Transverse colon (tissue), 4 donors: ENCODE measurements at regions not wholly inside any gene's neighbourhood (a gene's known extent, or its start where the extent isn't known, plus 50 kb on each side); places are given as distances from the start of the nearest gene placed in this dataset.

Experiments
- DNase-seq: peaks from one replicate; pipeline ENCODE4 v3.0.0-alpha.2; 2019
- H3K27ac ChIP-seq, 4 donors: fragments of 200-600 bp; sonication (generic); 2 replicates each; pipeline ENCODE4 v1.5.1; 2016 to 2018; ENCODE audit warnings: inconsistent platforms in 4 of 4
- H3K27me3 ChIP-seq: fragments of 200-600 bp; sonication (generic); 2 replicates; pipeline ENCODE4 v1.5.1; 2017; ENCODE audit warnings: inconsistent platforms
- H3K36me3 ChIP-seq, 4 donors: fragments of 200-600 bp; sonication (generic); 2 replicates each; pipeline ENCODE4 v1.5.1; 2017 to 2019; ENCODE audit warnings: inconsistent platforms in 4 of 4
- H3K4me1 ChIP-seq, 4 donors: fragments of 200-600 bp; sonication (generic); 2 replicates each; pipeline ENCODE4 v1.5.1; 2017 to 2020; ENCODE audit warnings: inconsistent platforms in 4 of 4
- H3K4me3 ChIP-seq, 4 donors: fragments of 200-600 bp; sonication (generic); 1 replicate in 1 of 4; 2 replicates in 3 of 4; pipeline versions ENCODE4 v1.5.1 to v1.6.1; 2017 to 2019; ENCODE audit warnings: inconsistent platforms in 4 of 4
- H3K9me3 ChIP-seq, 2 donors: fragments of 200-600 bp; sonication (generic); 2 replicates each; pipeline ENCODE4 v1.5.1; 2017 to 2019; ENCODE audit warnings: inconsistent platforms in 2 of 2
- EP300 ChIP-seq: sonication (generic); formaldehyde crosslinking; IDR thresholded peaks from one replicate; pipeline ENCODE4 v1.6.1; 2017; ENCODE audit warnings: antibody characterized with exemption, low read depth
- POLR2A ChIP-seq: fragments of 450-650 bp; IDR thresholded peaks from one replicate; pipeline ENCODE4 v1.6.1; 2016; ENCODE audit warnings: antibody characterized with exemption, mild to moderate bottlenecking, moderate library complexity
- POLR2AphosphoS5 ChIP-seq, 3 donors: sonication (generic); formaldehyde crosslinking; IDR thresholded peaks; one replicate each; pipeline ENCODE4 v1.6.1; 2016; ENCODE audit warnings: antibody characterized with exemption in 3 of 3
- WGBS, 2 donors: methylation state at CpG; one replicate each; pipeline ENCODE4 v1.1.5; 2018; ENCODE audit warnings: low coverage in 1 of 2; 5-methylcytosine and 5-hydroxymethylcytosine counted together
- in situ Hi-C, 4 donors: fragments of 200-750 bp; cut with MboI; loops; one replicate each; pipeline versions ENCODE4 v1.15.0 to v1.15.1; 2017; ENCODE audit warnings: low sequenced_read_pairs in 3 of 4, low pct_ligation_motif_present in 1 of 4, low pct_unique_long_range_greater_than_20kb in 1 of 4
- intact Hi-C: fragments of 100-400 bp; cut with DNase I; formaldehyde crosslinking; loops from one replicate; pipeline ENCODE4 v1.15.1; 2023; ENCODE audit warnings: low total_unique reads
- TF ChIP-seq, protein P1 (sequence below), 5 experiments: fragments of 200-600 bp in 3 of 5; fragments of 450-650 bp in 2 of 5; sonication (generic) in 3 of 5; IDR thresholded peaks; 1 replicate in 2 of 5; 2 replicates in 3 of 5; pipeline ENCODE4 v1.5.1; 2016 to 2017; ENCODE audit warnings: antibody characterized with exemption in 5 of 5, inconsistent platforms in 3 of 5, mild to moderate bottlenecking in 2 of 5, moderate library complexity in 1 of 5

DNA sequence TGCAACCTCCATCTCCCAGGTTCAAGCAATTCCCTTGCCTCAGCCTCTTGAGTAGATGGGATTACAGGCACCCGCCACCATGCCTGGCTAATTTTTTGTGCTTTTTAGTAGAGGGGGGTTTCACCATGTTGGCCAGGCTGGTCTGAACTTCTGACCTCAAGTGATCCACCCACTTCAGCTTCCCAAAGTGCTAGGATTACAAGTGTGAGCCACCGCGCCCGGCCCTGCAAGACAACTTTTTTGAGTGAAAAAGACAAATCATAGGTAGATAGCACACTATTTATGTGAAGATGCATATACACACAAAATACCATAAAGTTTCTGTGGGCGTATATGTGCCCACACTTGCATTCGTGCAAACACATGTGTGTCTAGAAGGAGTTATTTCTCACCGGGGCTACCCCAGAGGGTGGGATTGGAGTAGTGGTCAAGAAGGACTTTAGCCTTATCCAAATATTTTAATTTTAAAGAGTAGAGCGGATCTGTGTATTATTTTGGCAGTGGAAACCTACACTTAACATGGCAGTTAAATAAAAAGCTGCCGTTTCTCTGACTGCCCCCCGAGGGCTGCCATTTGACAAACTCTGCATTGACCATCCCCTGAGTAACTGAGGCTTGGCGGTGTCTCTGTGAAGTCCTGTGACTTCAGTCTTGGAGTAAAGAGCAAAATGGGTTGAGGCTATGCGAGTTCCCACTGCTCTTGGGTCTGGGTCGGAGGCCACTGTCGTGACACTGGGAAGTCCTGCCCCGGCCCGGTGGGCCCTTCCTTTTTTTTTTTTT lies 93.4 kb upstream of the PTCH1 start:
- TF ChIP-seq POLR2AphosphoS5 (IDR thresholded peaks at IDR 0.05): no peak
- no peak for TF ChIP-seq EP300
- TF ChIP-seq, protein P1, sequence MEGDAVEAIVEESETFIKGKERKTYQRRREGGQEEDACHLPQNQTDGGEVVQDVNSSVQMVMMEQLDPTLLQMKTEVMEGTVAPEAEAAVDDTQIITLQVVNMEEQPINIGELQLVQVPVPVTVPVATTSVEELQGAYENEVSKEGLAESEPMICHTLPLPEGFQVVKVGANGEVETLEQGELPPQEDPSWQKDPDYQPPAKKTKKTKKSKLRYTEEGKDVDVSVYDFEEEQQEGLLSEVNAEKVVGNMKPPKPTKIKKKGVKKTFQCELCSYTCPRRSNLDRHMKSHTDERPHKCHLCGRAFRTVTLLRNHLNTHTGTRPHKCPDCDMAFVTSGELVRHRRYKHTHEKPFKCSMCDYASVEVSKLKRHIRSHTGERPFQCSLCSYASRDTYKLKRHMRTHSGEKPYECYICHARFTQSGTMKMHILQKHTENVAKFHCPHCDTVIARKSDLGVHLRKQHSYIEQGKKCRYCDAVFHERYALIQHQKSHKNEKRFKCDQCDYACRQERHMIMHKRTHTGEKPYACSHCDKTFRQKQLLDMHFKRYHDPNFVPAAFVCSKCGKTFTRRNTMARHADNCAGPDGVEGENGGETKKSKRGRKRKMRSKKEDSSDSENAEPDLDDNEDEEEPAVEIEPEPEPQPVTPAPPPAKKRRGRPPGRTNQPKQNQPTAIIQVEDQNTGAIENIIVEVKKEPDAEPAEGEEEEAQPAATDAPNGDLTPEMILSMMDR (IDR thresholded peaks at IDR 0.05): no peak
- TF ChIP-seq POLR2A: no peak
- H3K4me3 ChIP-seq: no peak overlapping the region
- H3K27me3 ChIP-seq: no peaks in the 10 kb centered on the region
- WGBS, 2 donors: 90 to 91% methylated on average over 7 to 16 of the region's 16 CpGs
- no peaks in the 10 kb centered on the region for H3K36me3 ChIP-seq
- H3K9me3 ChIP-seq: no peaks in the 10 kb centered on the region
- DNase-seq: no peak
- intact Hi-C loops: no loop called here
- in situ Hi-C loops: no loop called here
- peaks cover 0 to 8% (median 0%) of the 10 kb centered on the region in 4 donors for H3K4me1 ChIP-seq
- no peak overlapping the region for H3K27ac ChIP-seq

GRCh38 chr9:95609426-95609825 lies 92.7 kb upstream of the PTCH1 start:
- no peak for TF ChIP-seq POLR2AphosphoS5 (IDR thresholded peaks at IDR 0.05)
- no peak for TF ChIP-seq POLR2A
- TF ChIP-seq EP300: no peak
- TF ChIP-seq, protein P1 (IDR thresholded peaks at IDR 0.05): no peak
- intact Hi-C loops: no loop called here
- Histone ChIP-seq H3K27me3 (no peaks in the 10 kb centered on the region), H3K9me3 (no peaks in the 10 kb centered on the region), H3K4me1 (peaks cover 0 to 12% (median 0%) of the 10 kb centered on the region in 4 donors), H3K4me3 (no peak overlapping the region), H3K36me3 (no peaks in the 10 kb centered on the region), H3K27ac (no peak overlapping the region)
- DNase-seq: no peak
- WGBS, 2 donors: 40 to 86% methylated on average over 1 to 7 of the region's 7 CpGs
- in situ Hi-C loops: no loop called here

DNA sequence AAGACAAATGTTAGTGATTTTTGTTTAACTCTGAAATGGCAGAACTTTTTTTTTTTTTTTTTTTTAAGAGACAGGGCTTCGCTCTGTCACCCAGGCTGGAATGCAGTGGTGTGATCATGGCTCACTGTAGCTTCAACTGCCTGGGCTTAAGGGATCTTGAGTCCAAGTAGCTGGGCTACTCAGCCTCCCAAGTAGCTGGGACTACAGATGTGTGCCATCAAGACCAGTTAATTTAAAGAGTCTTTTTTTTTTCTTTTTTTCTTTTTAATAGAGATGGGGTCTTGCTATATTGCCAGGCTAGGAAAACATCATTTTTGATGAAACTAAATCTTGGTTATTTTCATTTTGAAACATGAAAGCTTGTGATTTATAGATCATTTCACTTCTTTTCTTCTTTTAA lies 91.6 kb upstream of the PTCH1 start:
- TF ChIP-seq POLR2A (no peak), EP300 (no peak)
- WGBS, 2 donors: 67% methylated on average over 1 of the region's 1 CpG; no CpG with 5 or more reads in 1 of the 2 donors

GRCh38 chr9:95607507-95607906 lies 90.7 kb upstream of the PTCH1 start:
- peaks cover 0 to 12% (median 0%) of the 10 kb centered on the region in 4 donors for H3K4me1 ChIP-seq
- no peak overlapping the region for H3K27ac ChIP-seq
- WGBS, 2 donors: 87 to 100% methylated on average over 2 to 5 of the region's 5 CpGs
- H3K27me3 ChIP-seq: no peaks in the 10 kb centered on the region
- H3K36me3 ChIP-seq: no peaks in the 10 kb centered on the region
- intact Hi-C loops (no loop called here), in situ Hi-C loops (no loop called here)
- no peak overlapping the region for H3K4me3 ChIP-seq
- no peaks in the 10 kb centered on the region for H3K9me3 ChIP-seq
- no peak for DNase-seq
- TF ChIP-seq POLR2A (no peak), EP300 (no peak), POLR2AphosphoS5 (IDR thresholded peaks at IDR 0.05) (no peak)
- TF ChIP-seq, protein P1 (IDR thresholded peaks at IDR 0.05): no peak

More for the DNA sequence above, 91.6 kb upstream of the PTCH1 start:
- H3K9me3 ChIP-seq: no peaks in the 10 kb centered on the region
- no peaks in the 10 kb centered on the region for H3K27me3 ChIP-seq
- H3K4me1 ChIP-seq: peaks cover 0 to 12% (median 0%) of the 10 kb centered on the region in 4 donors
- H3K27ac ChIP-seq: no peak overlapping the region
- in situ Hi-C loops (no loop called here), intact Hi-C loops (no loop called here)
- no peak for DNase-seq
- H3K4me3 ChIP-seq: no peak overlapping the region
- H3K36me3 ChIP-seq: no peaks in the 10 kb centered on the region
